Caco-2 (cell line): ENCODE measurements at regions not wholly inside any gene's neighbourhood (a gene's known extent, or its start where the extent isn't known, plus 50 kb on each side); places are given as distances from the start of the nearest gene placed in this dataset.

Experiments
- BruUV-seq: library from RNA; stranded (reverse); fragments of 400-500 nt; replicated peaks from 2 replicates; lab custom pipeline; 2021; lab: Mats Ljungman, UMichigan
- CTCF ChIA-PET: fragments of 300-600 bp; sonication (Branson Sonifier 250); formaldehyde crosslinking; loops from one replicate; lab custom pipeline; 2022; ENCODE audit warnings: antibody characterized with exemption; lab: Charles Lee
- POLR2A ChIA-PET: fragments of 300-600 bp; sonication (Branson Sonifier 250); formaldehyde crosslinking; loops from one replicate; lab custom pipeline; 2022; ENCODE audit warnings: antibody characterized with exemption; lab: Charles Lee
- DNase-seq, 2 experiments: peaks; one replicate each; pipeline versions ENCODE4 v3.0.0 to v3.0.0-alpha.2; 2020 to 2022
- H3K27me3 ChIP-seq: replicated peaks from 2 replicates; pipeline ENCODE4 v1.6.0; 2011; ENCODE audit warnings: low read length; ENCODE audit not compliant: control insufficient read depth, insufficient read depth
- H3K36me3 ChIP-seq: 2 replicates; pipeline ENCODE4 v1.5.1; 2011; ENCODE audit warnings: low read length; ENCODE audit not compliant: control insufficient read depth, insufficient read depth
- H3K4me1 ChIP-seq: fragments of 250-450 bp; sonication (Bioruptor Pico); 2 replicates; pipeline ENCODE4 v1.5.1; 2020; ENCODE audit warnings: mild to moderate bottlenecking
- H3K4me3 ChIP-seq: 2 replicates; pipeline ENCODE4 v1.5.1; 2011; ENCODE audit warnings: low read depth, mild to moderate bottlenecking, control low read depth, low read length
- H3K9me3 ChIP-seq: fragments of 250-450 bp; sonication (Bioruptor Pico); 2 replicates; pipeline ENCODE4 v1.5.1; 2020; ENCODE audit warnings: mild to moderate bottlenecking, moderate library complexity
- H3K27ac Mint-ChIP-seq: one replicate; pipeline ENCODE4 v1.8.0; 2022; ENCODE audit warnings: mixed read lengths; ENCODE audit not compliant: unreplicated experiment
- H3K27me3 Mint-ChIP-seq: one replicate; pipeline ENCODE4 v1.8.0; 2022; ENCODE audit warnings: mixed read lengths; ENCODE audit not compliant: insufficient read depth, unreplicated experiment
- H3K36me3 Mint-ChIP-seq: one replicate; pipeline ENCODE4 v1.8.0; 2022; ENCODE audit warnings: mild to moderate bottlenecking, mixed read lengths; ENCODE audit not compliant: insufficient read depth, unreplicated experiment
- H3K4me1 Mint-ChIP-seq: one replicate; pipeline ENCODE4 v1.8.0; 2022; ENCODE audit warnings: low read depth, mixed read lengths; ENCODE audit not compliant: unreplicated experiment
- H3K4me3 Mint-ChIP-seq: one replicate; pipeline ENCODE4 v1.8.0; 2022; ENCODE audit warnings: mild to moderate bottlenecking, moderate library complexity, mixed read lengths; ENCODE audit not compliant: unreplicated experiment
- H3K9me3 Mint-ChIP-seq: one replicate; pipeline ENCODE4 v1.8.0; 2022; ENCODE audit warnings: mixed read lengths; ENCODE audit not compliant: unreplicated experiment
- intact Hi-C: fragments of 100-400 bp; cut with micrococcal nuclease; formaldehyde crosslinking; loops from one replicate; pipeline ENCODE4 v1.10.0; 2022; ENCODE audit not compliant: unreplicated experiment
- TF ChIP-seq, protein P1 (sequence below), 2 experiments: fragments of 200-600 bp in 1 of 2; IDR thresholded peaks; 1 replicate in 1 of 2; 2 replicates in 1 of 2; pipeline versions ENCODE4 v1.5.1 to v1.8.0; 2011 to 2022; ENCODE audit warnings: antibody characterized with exemption in 1 of 2, control low read depth in 1 of 2, inconsistent platforms in 1 of 2, low read depth in 1 of 2, low read length in 1 of 2, mild to moderate bottlenecking in 1 of 2, moderate library complexity in 1 of 2; ENCODE audit not compliant: insufficient read depth in 1 of 2, severe bottlenecking in 1 of 2, unreplicated experiment in 1 of 2

- BruUV-seq, result no TSS peak
Observed at GRCh38 chr4:64166365-64166764, 242.9 kb downstream of the TECRL start.

DNA sequence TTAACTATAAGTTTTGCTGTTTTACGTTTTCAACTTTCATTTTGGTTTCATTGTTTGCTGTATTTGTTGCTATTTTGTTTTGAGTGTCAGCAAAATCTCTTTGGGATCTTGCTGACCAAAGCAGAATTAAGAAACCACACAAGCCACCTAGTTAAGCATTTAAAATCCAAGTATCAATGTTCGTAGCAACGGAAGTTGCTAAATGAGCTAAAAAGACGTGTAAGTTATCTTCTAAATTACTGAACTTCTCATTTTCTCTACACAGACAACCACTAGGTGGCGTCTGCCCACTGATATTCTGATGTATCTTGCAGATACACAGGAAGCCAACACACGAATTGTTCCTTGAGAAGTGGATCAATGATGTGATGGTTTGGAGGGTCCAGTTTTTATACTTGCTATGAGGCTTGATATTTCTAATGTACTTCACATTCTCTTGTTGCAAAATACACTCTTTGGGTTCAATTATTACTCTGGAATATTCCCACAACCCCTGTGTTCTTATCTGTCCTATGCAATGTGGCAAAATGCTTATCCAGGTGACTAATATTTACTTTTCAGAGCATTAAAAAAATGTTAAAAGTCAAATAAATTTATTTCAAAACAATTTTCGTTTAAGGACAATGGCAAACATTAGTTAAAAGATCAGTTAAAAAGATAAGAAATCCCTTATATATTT lies 250.5 kb downstream of the TECRL start:
- no peaks in the 10 kb centered on the region for H3K27me3 ChIP-seq
- no peaks in the 10 kb centered on the region for H3K27me3 Mint-ChIP-seq
- H3K4me1 Mint-ChIP-seq, result no peaks in the 10 kb centered on the region
- H3K4me3 Mint-ChIP-seq, result no peak overlapping the region
- TF ChIP-seq, protein P1, sequence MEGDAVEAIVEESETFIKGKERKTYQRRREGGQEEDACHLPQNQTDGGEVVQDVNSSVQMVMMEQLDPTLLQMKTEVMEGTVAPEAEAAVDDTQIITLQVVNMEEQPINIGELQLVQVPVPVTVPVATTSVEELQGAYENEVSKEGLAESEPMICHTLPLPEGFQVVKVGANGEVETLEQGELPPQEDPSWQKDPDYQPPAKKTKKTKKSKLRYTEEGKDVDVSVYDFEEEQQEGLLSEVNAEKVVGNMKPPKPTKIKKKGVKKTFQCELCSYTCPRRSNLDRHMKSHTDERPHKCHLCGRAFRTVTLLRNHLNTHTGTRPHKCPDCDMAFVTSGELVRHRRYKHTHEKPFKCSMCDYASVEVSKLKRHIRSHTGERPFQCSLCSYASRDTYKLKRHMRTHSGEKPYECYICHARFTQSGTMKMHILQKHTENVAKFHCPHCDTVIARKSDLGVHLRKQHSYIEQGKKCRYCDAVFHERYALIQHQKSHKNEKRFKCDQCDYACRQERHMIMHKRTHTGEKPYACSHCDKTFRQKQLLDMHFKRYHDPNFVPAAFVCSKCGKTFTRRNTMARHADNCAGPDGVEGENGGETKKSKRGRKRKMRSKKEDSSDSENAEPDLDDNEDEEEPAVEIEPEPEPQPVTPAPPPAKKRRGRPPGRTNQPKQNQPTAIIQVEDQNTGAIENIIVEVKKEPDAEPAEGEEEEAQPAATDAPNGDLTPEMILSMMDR (IDR thresholded peaks at IDR 0.05; ENCODE audit: insufficient read depth in 1 of 2, low read depth in 1 of 2, low read length in 1 of 2, severe bottlenecking in 1 of 2, unreplicated experiment in 1 of 2), result peak; percentile 70 to 75
- no peaks in the 10 kb centered on the region for H3K9me3 ChIP-seq
- no peaks in the 10 kb centered on the region for H3K36me3 Mint-ChIP-seq
- no peaks in the 10 kb centered on the region for H3K36me3 ChIP-seq
- H3K4me1 ChIP-seq, result no peaks in the 10 kb centered on the region
- intact Hi-C loops, result loop anchor here (1.0 to 2.0 kb wide), 3 partner anchors 34 to 427 kb away; no protein-coding TSS in a partner anchor
- ChIA-PET CTCF (interaction anchor here (1.0 kb wide), 1 partner anchor 380 kb away, joined by 4 read pairs; no protein-coding TSS in a partner anchor), POLR2A (no interaction called here)
- no peaks in the 10 kb centered on the region for H3K9me3 Mint-ChIP-seq
- no peak overlapping the region for H3K4me3 ChIP-seq
- no peak overlapping the region for H3K27ac Mint-ChIP-seq
- no TSS peak for BruUV-seq
- DNase-seq, result peak; percentile 53 to 56

More at GRCh38 chr4:64166365-64166764, 242.9 kb downstream of the TECRL start:
- Histone ChIP-seq H3K4me1 (no peaks in the 10 kb centered on the region), H3K27me3 (no peaks in the 10 kb centered on the region), H3K9me3 (no peaks in the 10 kb centered on the region), H3K36me3 (no peaks in the 10 kb centered on the region), H3K4me3 (no peak overlapping the region)
- intact Hi-C loops, result no loop called here
- no peak overlapping the region for H3K27ac Mint-ChIP-seq
- ChIA-PET CTCF (no interaction called here), POLR2A (no interaction called here)
- H3K4me3 Mint-ChIP-seq, result no peak overlapping the region
- no peaks in the 10 kb centered on the region for H3K36me3 Mint-ChIP-seq
- no peaks in the 10 kb centered on the region for H3K9me3 Mint-ChIP-seq
- no peak for DNase-seq
- H3K27me3 Mint-ChIP-seq, result peaks cover 2% of the 10 kb centered on the region
- TF ChIP-seq, protein P1 (IDR thresholded peaks at IDR 0.05; ENCODE audit: insufficient read depth in 1 of 2, low read depth in 1 of 2, low read length in 1 of 2, severe bottlenecking in 1 of 2, unreplicated experiment in 1 of 2), result no peak
- H3K4me1 Mint-ChIP-seq, result no peaks in the 10 kb centered on the region

- TF ChIP-seq, protein P1 (IDR thresholded peaks at IDR 0.05; ENCODE audit: insufficient read depth in 1 of 2, low read depth in 1 of 2, low read length in 1 of 2, severe bottlenecking in 1 of 2, unreplicated experiment in 1 of 2), result no peak
- no peak for DNase-seq
- ChIA-PET CTCF (no interaction called here), POLR2A (no interaction called here)
- Mint-ChIP-seq H3K9me3 (no peaks in the 10 kb centered on the region), H3K4me3 (no peak overlapping the region), H3K4me1 (no peaks in the 10 kb centered on the region), H3K27ac (no peak overlapping the region), H3K36me3 (no peaks in the 10 kb centered on the region), H3K27me3 (no peaks in the 10 kb centered on the region)
- Histone ChIP-seq H3K9me3 (no peaks in the 10 kb centered on the region), H3K36me3 (no peaks in the 10 kb centered on the region), H3K4me3 (no peak overlapping the region), H3K4me1 (no peaks in the 10 kb centered on the region), H3K27me3 (no peaks in the 10 kb centered on the region)
- no TSS peak for BruUV-seq
- intact Hi-C loops, result no loop called here
Observed at GRCh38 chr4:64157397-64157796, 251.9 kb downstream of the TECRL start.
